Renal cortical epithelial cell (primary cell): ENCODE measurements at regions not wholly inside any gene's neighbourhood (a gene's known extent, or its start where the extent isn't known, plus 50 kb on each side); places are given as distances from the start of the nearest gene placed in this dataset.

Experiments
- DNase-seq: peaks from one replicate; pipeline ENCODE4 v3.0.0-alpha.2; 2011; ENCODE audit warnings: low read depth

DNA sequence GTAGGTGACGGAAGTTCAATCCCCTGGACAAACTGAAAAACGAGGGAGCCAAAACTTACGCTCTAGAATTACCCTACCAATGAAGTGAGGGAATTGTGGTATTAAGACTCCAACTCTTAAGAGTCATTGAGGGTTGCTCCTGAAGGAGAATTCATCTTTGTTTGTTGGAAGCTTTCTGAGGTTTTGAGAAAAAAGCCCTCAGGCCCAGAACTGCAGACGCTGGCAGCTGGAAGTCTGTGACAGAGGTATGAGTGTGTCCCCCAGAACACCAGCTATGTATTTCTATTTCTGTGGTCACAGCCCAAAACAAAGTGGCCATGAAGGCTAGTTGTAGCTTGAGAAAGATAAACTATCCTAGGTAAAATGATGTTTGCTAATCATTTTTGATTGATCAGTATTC lies 438.8 kb upstream of the B3GALT2 start:
- no peak for DNase-seq

GRCh38 chr1:193619911-193620310 lies 433.5 kb upstream of the B3GALT2 start:
- DNase-seq = no peak

DNA sequence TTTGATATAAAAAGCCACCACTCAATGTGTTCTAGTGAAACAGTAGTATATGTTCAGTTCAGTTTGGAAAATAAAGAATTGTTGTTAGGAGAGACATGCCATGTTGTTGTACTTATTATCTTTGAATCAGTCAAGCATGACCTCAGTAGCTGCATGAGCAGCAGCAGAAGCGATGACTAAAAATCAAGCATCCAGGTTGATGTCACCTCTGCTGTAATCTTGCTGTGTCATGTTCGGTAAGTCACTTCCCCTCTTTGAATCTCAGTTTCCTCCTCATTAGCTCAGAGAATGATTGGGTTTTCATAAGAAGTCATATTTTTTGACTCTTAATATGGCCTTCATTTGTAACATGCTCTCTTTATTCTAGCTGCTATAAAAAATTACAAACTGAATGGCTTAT lies 428.4 kb upstream of the B3GALT2 start:
- DNase-seq = peak; percentile 94

GRCh38 chr1:193614275-193614674 lies 427.9 kb upstream of the B3GALT2 start:
- no peak for DNase-seq

DNA sequence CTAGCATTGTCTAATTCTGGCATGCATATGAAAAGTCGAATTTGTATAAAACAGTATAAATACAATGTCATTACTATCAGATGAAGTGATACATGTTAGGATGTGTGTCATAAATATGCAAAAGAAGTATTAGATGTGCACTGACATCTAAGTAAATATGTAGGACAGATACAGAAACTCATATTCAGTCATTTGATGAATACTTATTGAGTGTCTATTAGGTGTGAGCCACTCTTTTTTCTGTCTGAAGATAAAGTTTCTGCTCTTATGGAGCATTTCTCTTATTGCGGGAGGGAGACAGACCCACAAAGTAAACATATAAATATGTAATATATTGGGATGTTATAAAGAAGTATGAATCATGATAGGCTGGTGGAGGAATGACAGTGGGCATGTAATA lies 426.6 kb upstream of the B3GALT2 start:
- DNase-seq = no peak

GRCh38 chr1:193609592-193609991 lies 423.2 kb upstream of the B3GALT2 start:
- no peak for DNase-seq

DNA sequence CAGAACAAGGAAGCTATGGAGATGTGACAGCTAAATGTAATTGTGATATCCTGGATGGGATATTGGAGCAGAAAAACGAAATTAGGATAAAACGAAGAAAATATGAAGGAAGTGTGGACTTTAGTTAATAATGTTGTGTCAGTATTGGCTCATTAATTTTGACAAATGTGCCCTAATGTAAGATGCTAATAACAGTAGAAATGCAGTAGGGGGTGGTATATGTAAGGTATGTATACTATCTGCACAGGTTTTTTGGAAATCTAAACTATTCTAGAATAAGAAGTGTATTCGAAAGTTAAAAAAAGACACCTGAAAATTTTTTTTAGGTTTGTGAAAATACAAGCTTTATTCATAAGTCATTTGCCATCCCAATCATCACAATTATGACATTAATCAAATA lies 421.4 kb upstream of the B3GALT2 start:
- no peak for DNase-seq

- no peak for DNase-seq
These were observed 419.6 kb upstream of the B3GALT2 start for GRCh38 chr1:193606035-193606434.

- no peak for DNase-seq
These were observed 416.3 kb upstream of the B3GALT2 start for GRCh38 chr1:193602705-193603104.

- no peak for DNase-seq
These were observed 406.9 kb upstream of the B3GALT2 start for GRCh38 chr1:193593147-193593885.

- DNase-seq = peak; percentile 11
These were observed 405.9 kb upstream of the B3GALT2 start for GRCh38 chr1:193592317-193592716.

DNA sequence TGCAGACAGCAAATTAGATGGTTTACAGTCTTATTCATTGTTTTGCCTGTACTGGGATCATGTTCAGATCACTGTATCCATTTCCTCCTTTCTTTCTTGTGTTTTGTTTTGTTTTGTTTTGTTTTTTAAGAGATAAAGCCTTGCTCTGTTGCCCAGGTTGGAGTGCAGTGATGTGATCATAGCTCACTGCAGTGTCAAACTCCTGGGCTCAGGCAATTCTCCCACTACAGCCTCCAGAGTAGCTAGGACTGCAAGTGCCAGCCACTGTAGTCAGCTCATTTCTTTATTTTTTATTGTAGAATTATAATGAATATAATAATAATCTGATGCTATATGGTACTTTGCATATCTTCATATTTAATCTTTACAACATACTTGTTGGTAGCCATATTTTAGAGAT lies 403.7 kb upstream of the B3GALT2 start:
- DNase-seq = no peak

DNA sequence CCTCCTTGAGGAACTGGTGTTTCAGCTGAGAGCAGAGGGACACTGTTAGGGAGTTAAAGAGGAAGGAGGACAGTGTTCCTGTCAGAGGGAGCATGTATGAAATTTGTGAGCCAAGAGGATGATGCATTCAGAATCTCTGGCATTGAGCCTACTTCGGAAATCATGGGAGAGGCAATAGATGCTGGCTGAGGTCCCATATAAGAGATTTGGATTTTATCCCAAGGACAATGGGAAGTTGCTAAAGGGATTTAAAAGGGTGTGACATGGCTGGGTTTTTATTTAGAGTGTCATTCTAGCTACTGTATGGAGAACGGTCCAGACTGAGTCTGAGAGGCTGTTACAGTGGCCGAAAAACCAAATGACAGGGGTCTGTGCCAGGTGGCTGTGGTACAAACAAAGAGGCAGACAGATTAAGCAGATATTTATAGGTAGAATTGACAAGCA lies 403.2 kb upstream of the B3GALT2 start:
- DNase-seq = no peak

- no peak for DNase-seq
These were observed 402.1 kb upstream of the B3GALT2 start for GRCh38 chr1:193588311-193589082.

DNA sequence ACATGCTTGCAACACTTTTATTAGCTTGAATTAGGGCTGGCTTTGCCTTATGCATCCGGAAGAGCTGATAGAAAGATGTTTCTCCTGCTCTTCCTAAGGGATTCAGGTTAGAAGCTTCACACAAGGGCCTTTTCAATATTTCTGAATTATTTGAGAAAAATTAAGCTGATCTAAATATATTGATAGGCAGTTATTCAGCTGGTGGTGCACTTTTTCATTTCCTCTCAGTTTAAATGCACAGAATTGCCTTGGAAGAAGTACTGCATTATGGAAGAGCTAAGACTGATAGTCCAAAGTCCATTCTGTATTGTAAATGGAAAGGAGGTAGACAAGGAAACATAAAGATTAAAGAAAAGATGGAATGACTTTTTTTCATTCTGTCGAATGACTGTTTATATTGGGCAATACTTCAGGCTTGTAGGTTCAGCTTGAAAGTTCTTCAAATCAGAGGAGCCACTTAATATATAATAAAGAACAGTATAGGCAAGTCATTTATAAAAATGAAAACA lies 398.4 kb upstream of the B3GALT2 start:
- DNase-seq = no peak

- no peak for DNase-seq
These were observed 394.9 kb upstream of the B3GALT2 start for GRCh38 chr1:193581341-193581740.

DNA sequence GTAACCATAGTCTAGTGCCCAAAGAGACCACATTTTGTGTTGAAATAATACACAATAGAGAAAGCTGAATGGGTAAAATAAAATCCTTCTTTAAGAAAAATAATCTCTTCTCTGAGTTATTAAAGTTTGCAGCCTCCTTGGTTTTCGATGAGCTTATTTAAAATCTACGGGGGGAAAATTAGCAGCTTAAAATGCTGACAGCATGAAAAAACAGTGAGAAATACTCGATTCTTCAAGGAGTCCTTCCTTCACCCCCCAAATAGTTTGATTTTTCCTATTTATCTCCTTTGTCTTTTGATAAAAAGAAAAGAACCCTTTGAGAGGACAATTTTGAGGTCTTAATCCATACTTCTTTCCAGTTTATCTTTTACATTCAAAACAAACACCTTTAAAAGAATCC lies 394.0 kb upstream of the B3GALT2 start:
- DNase-seq = no peak

- DNase-seq = no peak
These were observed 392.9 kb upstream of the B3GALT2 start for GRCh38 chr1:193579323-193579722.

GRCh38 chr1:193574913-193575312 lies 388.5 kb upstream of the B3GALT2 start:
- DNase-seq = no peak

DNA sequence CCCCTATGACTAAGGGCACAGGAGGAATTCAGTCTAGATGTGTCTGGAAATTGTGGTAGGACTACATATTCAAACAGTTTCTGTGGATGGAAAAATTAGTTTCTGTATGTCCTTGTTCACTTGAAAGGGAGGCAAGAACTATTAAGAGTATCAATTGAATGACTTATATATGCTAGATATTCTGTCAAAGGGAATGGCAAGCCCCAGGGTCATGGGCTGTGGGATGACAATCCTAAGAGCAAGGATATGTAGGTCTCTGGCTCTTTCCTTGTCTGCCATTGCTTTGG lies 383.5 kb upstream of the B3GALT2 start:
- DNase-seq = no peak

- peak; percentile 96 for DNase-seq
These were observed 382.9 kb upstream of the B3GALT2 start for GRCh38 chr1:193569096-193569982.

- no peak for DNase-seq
These were observed 382.1 kb upstream of the B3GALT2 start for GRCh38 chr1:193568512-193568911.
